ENCODE measurements at regions not wholly inside any gene's neighbourhood (a gene's known extent, or its start where the extent isn't known, plus 50 kb on each side); places are given as distances from the start of the nearest gene placed in this dataset.
"Not testable (repeated sequence)": the region's sequence is repeated elsewhere in the genome, so short reads cannot be mapped to it uniquely, and the experiment has no call there.

DNA sequence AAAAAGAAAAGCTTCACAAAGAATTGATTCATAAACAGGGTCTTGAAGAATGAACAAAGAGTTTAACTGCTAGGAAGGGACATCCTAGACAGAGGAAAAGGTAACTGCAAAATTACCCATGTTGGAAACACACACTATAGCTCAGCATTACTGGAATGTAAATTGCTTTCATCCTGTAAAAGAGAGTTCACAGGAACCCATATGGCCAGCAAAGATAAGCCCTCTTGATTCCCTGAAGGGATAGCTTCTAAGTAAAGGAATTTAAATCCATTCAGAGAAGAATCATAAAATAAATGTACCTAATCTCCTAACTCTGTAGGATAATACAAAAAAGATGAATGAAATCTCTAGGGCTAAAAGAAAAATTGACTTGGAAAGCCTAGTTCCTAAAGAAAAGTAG, 107.1 kb upstream of the INTU start:
- Histone ChIP-seq H3K27me3 (ENCODE audit: control insufficient read depth, insufficient read depth, low read length) (no peaks in the 10 kb centered on the region), H3K79me2 (ENCODE audit: control insufficient read depth, insufficient read depth, low read length) (no peaks in the 10 kb centered on the region), H3K27ac (ENCODE audit: insufficient read depth, low read length) (no peak overlapping the region), H3K4me3 (replicated peaks in 1 of 4; ENCODE audit: control extremely low read depth in 1 of 4, insufficient read depth in 1 of 4, low read depth in 3 of 4, low read length in 4 of 4) (no peak overlapping the region), H3K4me1 (ENCODE audit: control insufficient read depth, extremely low read depth, insufficient read depth, low read length) (no peaks in the 10 kb centered on the region), H3K9me3 (ENCODE audit: control insufficient read depth, insufficient read depth, low read depth, low read length) (no peaks in the 10 kb centered on the region), H3K36me3 (ENCODE audit: control insufficient read depth, insufficient read depth, low read length) (no peaks in the 10 kb centered on the region), H3K9ac (ENCODE audit: insufficient read depth, low read length) (no peak overlapping the region), H2AFZ (ENCODE audit: low read length) (no peak overlapping the region), H4K20me1 (ENCODE audit: control insufficient read depth, extremely low read depth, insufficient read depth, low read length) (no peaks in the 10 kb centered on the region), H3K4me2 (ENCODE audit: extremely low read depth, insufficient read depth, low read length) (no peak overlapping the region)
- no peak for TF ChIP-seq EZH2 (IDR thresholded peaks at IDR 0.05; ENCODE audit: low read length, missing control alignments)
- TF ChIP-seq, protein P1, sequence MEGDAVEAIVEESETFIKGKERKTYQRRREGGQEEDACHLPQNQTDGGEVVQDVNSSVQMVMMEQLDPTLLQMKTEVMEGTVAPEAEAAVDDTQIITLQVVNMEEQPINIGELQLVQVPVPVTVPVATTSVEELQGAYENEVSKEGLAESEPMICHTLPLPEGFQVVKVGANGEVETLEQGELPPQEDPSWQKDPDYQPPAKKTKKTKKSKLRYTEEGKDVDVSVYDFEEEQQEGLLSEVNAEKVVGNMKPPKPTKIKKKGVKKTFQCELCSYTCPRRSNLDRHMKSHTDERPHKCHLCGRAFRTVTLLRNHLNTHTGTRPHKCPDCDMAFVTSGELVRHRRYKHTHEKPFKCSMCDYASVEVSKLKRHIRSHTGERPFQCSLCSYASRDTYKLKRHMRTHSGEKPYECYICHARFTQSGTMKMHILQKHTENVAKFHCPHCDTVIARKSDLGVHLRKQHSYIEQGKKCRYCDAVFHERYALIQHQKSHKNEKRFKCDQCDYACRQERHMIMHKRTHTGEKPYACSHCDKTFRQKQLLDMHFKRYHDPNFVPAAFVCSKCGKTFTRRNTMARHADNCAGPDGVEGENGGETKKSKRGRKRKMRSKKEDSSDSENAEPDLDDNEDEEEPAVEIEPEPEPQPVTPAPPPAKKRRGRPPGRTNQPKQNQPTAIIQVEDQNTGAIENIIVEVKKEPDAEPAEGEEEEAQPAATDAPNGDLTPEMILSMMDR (conservative IDR thresholded peaks at IDR 0.05 in 1 of 2, IDR thresholded peaks at IDR 0.05 in 1 of 2; ENCODE audit: low read depth in 1 of 2, low read length in 2 of 2) = no peak
- DNase-seq (ENCODE audit: low read depth in 2 of 2) = no peak

- no peaks in the 10 kb centered on the region for H4K20me1 ChIP-seq (ENCODE audit: control insufficient read depth, extremely low read depth, insufficient read depth, low read length)
- H3K27me3 ChIP-seq (ENCODE audit: control insufficient read depth, insufficient read depth, low read length) = no peaks in the 10 kb centered on the region
- no peak overlapping the region for H2AFZ ChIP-seq (ENCODE audit: low read length)
- TF ChIP-seq, protein P1 (conservative IDR thresholded peaks at IDR 0.05 in 1 of 2, IDR thresholded peaks at IDR 0.05 in 1 of 2; ENCODE audit: low read depth in 1 of 2, low read length in 2 of 2) = no peak
- no peak for TF ChIP-seq EZH2 (IDR thresholded peaks at IDR 0.05; ENCODE audit: low read length, missing control alignments)
- H3K4me2 ChIP-seq (ENCODE audit: extremely low read depth, insufficient read depth, low read length) = no peak overlapping the region
- H3K36me3 ChIP-seq (ENCODE audit: control insufficient read depth, insufficient read depth, low read length) = no peaks in the 10 kb centered on the region
- no peak overlapping the region for H3K9ac ChIP-seq (ENCODE audit: insufficient read depth, low read length)
- no peak overlapping the region for H3K4me3 ChIP-seq (replicated peaks in 1 of 4; ENCODE audit: control extremely low read depth in 1 of 4, insufficient read depth in 1 of 4, low read depth in 3 of 4, low read length in 4 of 4)
- H3K79me2 ChIP-seq (ENCODE audit: control insufficient read depth, insufficient read depth, low read length) = no peaks in the 10 kb centered on the region
- H3K27ac ChIP-seq (ENCODE audit: insufficient read depth, low read length) = no peak overlapping the region
- H3K9me3 ChIP-seq (ENCODE audit: control insufficient read depth, insufficient read depth, low read depth, low read length) = no peaks in the 10 kb centered on the region
- DNase-seq (ENCODE audit: low read depth in 2 of 2) = no peak
- H3K4me1 ChIP-seq (ENCODE audit: control insufficient read depth, extremely low read depth, insufficient read depth, low read length) = no peaks in the 10 kb centered on the region
These were observed 104.5 kb upstream of the INTU start for GRCh38 chr4:127528302-127528701.

GRCh38 chr4:127529879-127530278, 102.9 kb upstream of the INTU start:
- H3K36me3 ChIP-seq (ENCODE audit: control insufficient read depth, insufficient read depth, low read length); H3K27ac ChIP-seq (ENCODE audit: insufficient read depth, low read length); H3K4me3 ChIP-seq (replicated peaks in 1 of 4; ENCODE audit: control extremely low read depth in 1 of 4, insufficient read depth in 1 of 4, low read depth in 3 of 4, low read length in 4 of 4); H3K4me1 ChIP-seq (ENCODE audit: control insufficient read depth, extremely low read depth, insufficient read depth, low read length); H3K9ac ChIP-seq (ENCODE audit: insufficient read depth, low read length); H3K79me2 ChIP-seq (ENCODE audit: control insufficient read depth, insufficient read depth, low read length); H2AFZ ChIP-seq (ENCODE audit: low read length); H3K9me3 ChIP-seq (ENCODE audit: control insufficient read depth, insufficient read depth, low read depth, low read length); H3K27me3 ChIP-seq (ENCODE audit: control insufficient read depth, insufficient read depth, low read length); H4K20me1 ChIP-seq (ENCODE audit: control insufficient read depth, extremely low read depth, insufficient read depth, low read length); H3K4me2 ChIP-seq (ENCODE audit: extremely low read depth, insufficient read depth, low read length); DNase-seq (ENCODE audit: low read depth in 2 of 2): not testable (repeated sequence)

Data from fibroblast of lung (primary cell).